GM21737 (cell line): ENCODE measurements at regions not wholly inside any gene's neighbourhood (a gene's known extent, or its start where the extent isn't known, plus 50 kb on each side); places are given as distances from the start of the nearest gene placed in this dataset.

Source experiments
- ATAC-seq: cut with Tn5 transposase; IDR thresholded peaks from one replicate; pipeline ENCODE4 v1.9.1; 2021; ENCODE audit warnings: mild to moderate bottlenecking, moderate library complexity; ENCODE audit not compliant: unreplicated experiment

- ATAC-seq = no peak
These were observed 54.5 kb upstream of the LHX8 start for GRCh38 chr1:75079538-75080290.

GRCh38 chr1:75083223-75083622 lies 51.0 kb upstream of the LHX8 start:
- ATAC-seq = no peak

GRCh38 chr1:75083848-75084514 lies 50.2 kb upstream of the LHX8 start:
- ATAC-seq = no peak
